ENCODE measurements at regions not wholly inside any gene's neighbourhood (a gene's known extent, or its start where the extent isn't known, plus 50 kb on each side); places are given as distances from the start of the nearest gene placed in this dataset.

DNA sequence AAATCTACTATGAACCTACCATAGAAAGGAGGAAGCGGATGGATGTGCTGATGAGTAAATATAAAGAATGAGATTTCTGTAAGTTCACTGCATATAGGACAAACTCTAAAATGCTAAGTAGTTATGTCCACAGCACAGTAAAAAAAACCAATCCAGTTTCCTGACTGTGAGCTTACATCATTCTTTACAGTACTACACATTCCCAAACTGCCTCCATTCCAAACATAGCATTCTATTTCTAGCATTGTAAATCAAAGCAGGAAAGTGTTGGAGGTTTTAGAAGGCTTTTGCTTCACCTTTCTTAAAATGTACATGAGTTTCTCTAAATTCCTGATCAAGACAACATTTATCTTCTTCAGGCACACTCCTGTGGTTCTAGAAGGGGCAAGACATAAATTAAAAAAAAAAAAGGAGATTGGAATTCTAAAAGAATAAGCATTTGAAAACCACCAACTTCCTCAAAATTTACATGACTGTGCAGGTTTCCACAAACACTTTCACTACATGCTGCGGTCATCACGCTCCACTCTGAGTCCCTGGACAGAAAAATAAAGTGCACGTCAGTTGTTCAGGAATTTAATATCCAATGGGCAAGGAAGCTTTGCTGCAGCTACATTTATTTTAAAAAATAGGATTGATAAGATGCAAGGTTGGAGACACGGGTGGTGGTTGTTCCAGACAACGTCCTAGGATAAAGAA is 297.6 kb upstream of the STS start:
- Histone ChIP-seq H3K36me3 (no peaks in the 10 kb centered on the region), H3K9me3 (peaks cover 0 to 12% of the 10 kb centered on the region in 2 donors), H3K27ac (no peak overlapping the region), H3K27me3 (no peaks in the 10 kb centered on the region), H3K4me1 (no peaks in the 10 kb centered on the region), H3K4me3 (no peak overlapping the region)
- no peak for TF ChIP-seq CTCF (IDR thresholded peaks at IDR 0.05)
- no peak for DNase-seq (ENCODE audit: low spot score)

DNA sequence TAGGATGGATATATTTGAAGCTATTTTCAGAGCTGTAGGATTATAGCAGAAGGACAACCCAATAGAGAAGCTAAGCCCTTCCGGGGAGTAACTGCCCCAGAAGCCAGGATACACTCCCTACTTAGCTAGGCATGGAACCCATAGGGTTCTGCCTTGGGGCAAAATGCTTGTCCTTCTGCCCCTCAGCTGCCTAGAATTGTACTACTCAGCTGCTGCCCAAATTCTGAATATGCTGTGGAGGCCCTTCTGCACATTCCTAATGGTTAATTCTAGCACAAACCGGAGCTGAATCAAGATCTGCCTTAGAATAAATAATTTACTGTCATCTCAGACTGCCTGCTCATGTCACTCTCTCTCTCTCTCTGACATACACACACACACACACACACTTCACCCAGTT is 297.7 kb upstream of the VCX3A start:
- Histone ChIP-seq H3K9me3 (no peaks in the 10 kb centered on the region), H3K27ac (no peak overlapping the region), H3K4me3 (no peak overlapping the region), H3K4me1 (no peaks in the 10 kb centered on the region), H3K36me3 (no peaks in the 10 kb centered on the region), H3K27me3 (no peaks in the 10 kb centered on the region)
- no peak for TF ChIP-seq CTCF (IDR thresholded peaks at IDR 0.05)
- DNase-seq (ENCODE audit: low spot score), result no peak

DNA sequence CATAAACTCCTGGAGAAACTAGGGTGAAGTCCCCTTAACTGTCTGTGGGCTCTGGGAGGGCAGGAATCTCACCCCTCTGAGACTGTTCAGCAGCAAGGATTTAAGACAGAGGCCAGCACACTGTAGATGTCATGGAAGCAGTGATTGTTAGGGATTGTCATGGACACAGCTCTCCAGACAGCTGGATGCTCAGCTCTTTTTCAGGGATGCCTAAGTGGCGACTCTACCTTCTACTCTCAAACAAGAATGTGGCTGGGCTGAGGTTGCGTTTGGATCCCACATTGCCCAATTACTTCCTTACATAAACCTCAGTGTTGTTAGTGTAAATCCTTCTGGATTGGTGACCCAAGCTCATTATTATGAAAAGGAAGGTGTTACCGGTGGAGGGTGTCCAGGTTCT is 291.9 kb upstream of the VCX3A start:
- no peak overlapping the region for H3K27ac ChIP-seq
- H3K4me1 ChIP-seq, result no peaks in the 10 kb centered on the region
- H3K9me3 ChIP-seq, result no peaks in the 10 kb centered on the region
- H3K36me3 ChIP-seq, result no peaks in the 10 kb centered on the region
- DNase-seq (ENCODE audit: low spot score), result no peak
- no peak for TF ChIP-seq CTCF (IDR thresholded peaks at IDR 0.05)
- H3K27me3 ChIP-seq, result no peaks in the 10 kb centered on the region
- H3K4me3 ChIP-seq, result no peak overlapping the region

- Histone ChIP-seq H3K9me3 (no peaks in the 10 kb centered on the region), H3K4me1 (no peaks in the 10 kb centered on the region), H3K27me3 (no peaks in the 10 kb centered on the region), H3K36me3 (no peaks in the 10 kb centered on the region), H3K4me3 (no peak overlapping the region), H3K27ac (no peak overlapping the region)
- DNase-seq (ENCODE audit: low spot score), result no peak
- TF ChIP-seq CTCF (IDR thresholded peaks at IDR 0.05), result no peak
Measured at GRCh38 chrX:6821730-6822129, 286.8 kb upstream of the VCX3A start.

DNA sequence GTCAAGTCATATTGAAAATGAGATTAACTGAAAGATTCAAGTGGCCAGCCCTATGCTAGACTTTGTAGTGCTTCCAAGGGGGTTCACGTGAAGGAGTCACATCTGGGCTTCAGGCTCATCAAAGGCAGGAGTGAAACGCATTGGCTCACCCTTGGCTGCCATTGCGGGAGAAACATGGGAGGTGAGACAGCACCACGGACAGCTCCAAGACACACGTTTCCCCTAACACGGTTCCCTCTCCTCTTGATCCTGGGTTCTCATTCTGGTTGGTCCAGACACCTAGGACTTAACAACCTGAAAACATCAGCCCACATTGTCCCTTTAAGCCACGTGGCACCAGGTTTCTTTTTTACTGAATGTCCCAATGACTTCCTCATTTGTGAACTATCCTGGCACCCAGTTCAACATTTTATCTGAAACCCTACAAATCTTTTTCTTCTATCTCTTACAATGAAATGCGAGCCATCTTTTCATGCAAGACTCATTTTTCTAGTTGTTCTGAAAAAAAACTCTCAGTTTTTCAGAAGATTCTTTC is 279.0 kb upstream of the VCX3A start:
- Histone ChIP-seq H3K27me3 (no peaks in the 10 kb centered on the region), H3K27ac (no peak overlapping the region), H3K4me3 (no peak overlapping the region), H3K9me3 (no peaks in the 10 kb centered on the region), H3K36me3 (no peaks in the 10 kb centered on the region), H3K4me1 (no peaks in the 10 kb centered on the region)
- TF ChIP-seq CTCF (IDR thresholded peaks at IDR 0.05), result no peak
- DNase-seq (ENCODE audit: low spot score), result no peak

GRCh38 chrX:6812087-6812486 is 277.2 kb upstream of the VCX3A start:
- no peak for TF ChIP-seq CTCF (IDR thresholded peaks at IDR 0.05)
- Histone ChIP-seq H3K4me3 (no peak overlapping the region), H3K27ac (no peak overlapping the region), H3K36me3 (no peaks in the 10 kb centered on the region), H3K9me3 (no peaks in the 10 kb centered on the region), H3K4me1 (no peaks in the 10 kb centered on the region), H3K27me3 (no peaks in the 10 kb centered on the region)
- no peak for DNase-seq (ENCODE audit: low spot score)

Measured in right atrium auricular region (tissue), 2 donors.